H1 (cell line): ENCODE measurements at regions not wholly inside any gene's neighbourhood (a gene's known extent, or its start where the extent isn't known, plus 50 kb on each side); places are given as distances from the start of the nearest gene placed in this dataset.

Experiments used
- CTCF ChIA-PET: fragments of 300-600 bp; sonication (Branson Sonifier 250); formaldehyde crosslinking; loops from one replicate; lab custom pipeline; 2021; ENCODE audit not compliant: partially characterized antibody; lab: Charles Lee
- POLR2A ChIA-PET: fragments of 300-600 bp; sonication (Branson Sonifier 250); formaldehyde crosslinking; loops from one replicate; lab custom pipeline; 2021; ENCODE audit warnings: inconsistent platforms; ENCODE audit not compliant: partially characterized antibody; lab: Charles Lee
- DNase-seq, 2 experiments: peaks; one replicate each; pipeline versions ENCODE4 v3.0.0 to v3.0.0-alpha.2; 2010 to 2022; ENCODE audit warnings: low spot score in 2 of 2, low read depth in 1 of 2, mixed read lengths in 1 of 2
- FAIRE-seq: peaks from 2 replicates; lab custom pipeline; 2011; peaks lifted over from hg19 to GRCh38; lab: Jason Lieb, UNC
- H2AFZ ChIP-seq: 2 replicates; pipeline ENCODE4 v1.8.1; 2012; ENCODE audit warnings: low read length, inconsistent platforms
- H2AK5ac ChIP-seq: 2 replicates; pipeline ENCODE4 v1.6.1; 2013; ENCODE audit warnings: low read depth, low read length
- H2BK120ac ChIP-seq: replicated peaks from 2 replicates; pipeline ENCODE3; 2013; ENCODE audit warnings: low read depth, low read length, inconsistent platforms
- H2BK12ac ChIP-seq: 2 replicates; pipeline ENCODE4 v1.6.1; 2013; ENCODE audit warnings: low read depth, low read length
- H2BK15ac ChIP-seq: 2 replicates; pipeline ENCODE4 v1.6.1; 2013; ENCODE audit warnings: low read length
- H2BK20ac ChIP-seq: 2 replicates; pipeline ENCODE4 v1.6.1; 2013; ENCODE audit warnings: low read length
- H2BK5ac ChIP-seq: 2 replicates; pipeline ENCODE4 v1.6.1; 2013; ENCODE audit warnings: low read depth, low read length
- H3K14ac ChIP-seq: 2 replicates; pipeline ENCODE4 v1.6.1; 2013; ENCODE audit warnings: inconsistent platforms; ENCODE audit not compliant: insufficient read length
- H3K18ac ChIP-seq: 2 replicates; pipeline ENCODE4 v1.6.1; 2013; ENCODE audit warnings: low read length; ENCODE audit errors: extremely low read depth
- H3K23ac ChIP-seq: 2 replicates; pipeline ENCODE4 v1.6.1; 2013; ENCODE audit warnings: inconsistent platforms; ENCODE audit not compliant: insufficient read length
- H3K23me2 ChIP-seq: 2 replicates; pipeline ENCODE4 v1.6.1; 2013; ENCODE audit warnings: low read depth, low read length
- H3K27ac ChIP-seq: 2 replicates; pipeline ENCODE4 v1.6.1; 2011; ENCODE audit warnings: low read depth, low read length, inconsistent platforms
- H3K27me3 ChIP-seq, 4 experiments: replicated peaks in 1 of 4; 1 replicate in 1 of 4; 2 replicates in 3 of 4; pipeline versions ENCODE4 v1.6.1 to v1.8.1; 2011 to 2013; ENCODE audit warnings: low read length in 3 of 4, mild to moderate bottlenecking in 3 of 4, inconsistent platforms in 2 of 4, mixed read lengths in 2 of 4, moderate library complexity in 1 of 4; ENCODE audit not compliant: control insufficient read depth in 3 of 4, insufficient read depth in 3 of 4; ENCODE audit errors: extremely low read depth in 1 of 4
- H3K36me3 ChIP-seq, 4 experiments: 2 replicates each; pipeline versions ENCODE4 v1.6.1 to v1.8.1; 2011 to 2013; ENCODE audit warnings: mild to moderate bottlenecking in 4 of 4, low read length in 3 of 4, moderate library complexity in 2 of 4, control low read depth in 1 of 4, inconsistent platforms in 1 of 4; ENCODE audit not compliant: insufficient read depth in 4 of 4, control insufficient read depth in 2 of 4
- H3K4ac ChIP-seq: replicated peaks from 2 replicates; pipeline ENCODE3; 2013; ENCODE audit warnings: low read length, low read depth, mixed read lengths, inconsistent platforms; ENCODE audit not compliant: insufficient read length
- H3K4me1 ChIP-seq, 4 experiments: replicated peaks in 1 of 4; 1 replicate in 1 of 4; 2 replicates in 3 of 4; pipeline versions ENCODE4 v1.6.1 to v1.8.1; 2011 to 2013; ENCODE audit warnings: low read length in 3 of 4, inconsistent platforms in 2 of 4, mixed read lengths in 1 of 4; ENCODE audit not compliant: insufficient read depth in 4 of 4, control insufficient read depth in 3 of 4
- H3K4me2 ChIP-seq, 2 experiments: 2 replicates each; pipeline versions ENCODE4 v1.6.1 to v1.8.1; 2011 to 2013; ENCODE audit warnings: low read depth in 2 of 2, low read length in 2 of 2, control low read depth in 1 of 2, inconsistent platforms in 1 of 2, mild to moderate bottlenecking in 1 of 2; ENCODE audit not compliant: insufficient read depth in 1 of 2
- H3K4me3 ChIP-seq, 4 experiments: fragments of 200-600, 300-600 bp in 1 of 4; sonication (generic), shearing (Covaris generic), sonication (Bioruptor Twin) in 1 of 4; 2 replicates each; pipeline versions ENCODE4 v1.5.1 to v1.8.1; 2011 to 2016; ENCODE audit warnings: low read length in 4 of 4, low read depth in 3 of 4, control low read depth in 2 of 4, inconsistent platforms in 2 of 4, mild to moderate bottlenecking in 2 of 4, mixed read lengths in 1 of 4, moderate library complexity in 1 of 4; ENCODE audit not compliant: insufficient read depth in 2 of 4; ENCODE audit errors: extremely low read depth in 1 of 4
- H3K56ac ChIP-seq: replicated peaks from 2 replicates; pipeline ENCODE3; 2013; ENCODE audit warnings: low read depth, mild to moderate bottlenecking, mixed read lengths, low read length, inconsistent platforms; ENCODE audit not compliant: insufficient read length
- H3K79me1 ChIP-seq: 2 replicates; pipeline ENCODE4 v1.6.1; 2013; ENCODE audit warnings: low read depth, low read length, control low read depth
- H3K79me2 ChIP-seq, 2 experiments: 2 replicates each; pipeline versions ENCODE4 v1.6.1 to v1.8.1; 2012 to 2013; ENCODE audit warnings: low read length in 2 of 2, mild to moderate bottlenecking in 2 of 2, inconsistent platforms in 1 of 2; ENCODE audit not compliant: insufficient read depth in 2 of 2, control insufficient read depth in 1 of 2
- H3K9ac ChIP-seq, 4 experiments: replicated peaks in 1 of 4; 1 replicate in 1 of 4; 2 replicates in 3 of 4; pipeline versions ENCODE4 v1.6.1 to v1.8.1; 2011 to 2013; ENCODE audit warnings: low read depth in 3 of 4, low read length in 3 of 4, control low read depth in 2 of 4, mild to moderate bottlenecking in 2 of 4, moderate library complexity in 2 of 4, inconsistent platforms in 1 of 4; ENCODE audit errors: extremely low read depth in 1 of 4
- H3K9me3 ChIP-seq, 2 experiments: 2 replicates each; pipeline versions ENCODE4 v1.6.1 to v1.8.1; 2012 to 2013; ENCODE audit warnings: mild to moderate bottlenecking in 2 of 2, moderate library complexity in 2 of 2, control low read depth in 1 of 2, inconsistent platforms in 1 of 2, low read depth in 1 of 2, low read length in 1 of 2, mixed read lengths in 1 of 2; ENCODE audit not compliant: insufficient read depth in 2 of 2
- H4K20me1 ChIP-seq, 2 experiments: replicated peaks in 1 of 2; 2 replicates each; pipeline versions ENCODE3 to v1.8.1; 2011 to 2013; ENCODE audit warnings: inconsistent platforms in 2 of 2, low read length in 2 of 2, mild to moderate bottlenecking in 1 of 2; ENCODE audit not compliant: insufficient read depth in 2 of 2, control insufficient read depth in 1 of 2
- H4K5ac ChIP-seq: 2 replicates; pipeline ENCODE4 v1.6.1; 2013; ENCODE audit warnings: low read length, low read depth, mixed read lengths, inconsistent platforms; ENCODE audit not compliant: insufficient read length
- H4K8ac ChIP-seq: 2 replicates; pipeline ENCODE4 v1.8.0; 2013; ENCODE audit warnings: mild to moderate bottlenecking, moderate library complexity, low read length, inconsistent platforms; ENCODE audit not compliant: insufficient read depth; ENCODE audit errors: extremely low read depth
- H4K91ac ChIP-seq: replicated peaks from 2 replicates; pipeline ENCODE3; 2013; ENCODE audit warnings: low read length, mixed read lengths, inconsistent platforms; ENCODE audit not compliant: insufficient read length
- CBX5 ChIP-seq: fragments of 300-800, 300-1000 bp; sonication (generic); IDR thresholded peaks from 2 replicates; pipeline ENCODE4 v1.7.1; 2016; ENCODE audit warnings: antibody characterized with exemption, low read length, low read depth
- JUND ChIP-seq: IDR thresholded peaks from 2 replicates; pipeline ENCODE4 v1.6.1; 2011; ENCODE audit warnings: mild to moderate bottlenecking, improper control_type of control experiment, low read length
- KDM4A ChIP-seq: IDR thresholded peaks from one replicate; pipeline ENCODE4 v1.7.1; 2012; ENCODE audit warnings: low read depth, mild to moderate bottlenecking, moderate library complexity, low read length, inconsistent platforms; ENCODE audit not compliant: severe bottlenecking
- SP2 ChIP-seq: IDR thresholded peaks from 2 replicates; pipeline ENCODE4 v1.6.1; 2012; ENCODE audit warnings: mild to moderate bottlenecking, low read length, inconsistent platforms
- WGBS, 2 experiments: shearing (Covaris generic) in 1 of 2; methylation state at CpG; one replicate each; pipeline versions ENCODE4 v1.1.6 to v1.1.7; 2013 to 2015; ENCODE audit warnings: low lambda C conversion rate in 2 of 2, mixed read lengths in 2 of 2, inconsistent platforms in 1 of 2, low coverage in 1 of 2, missing lambda C conversion rate in 1 of 2; ENCODE audit not compliant: insufficient replicate concordance in 2 of 2, insufficient coverage in 1 of 2, insufficient read length in 1 of 2; ENCODE audit errors: extremely low coverage in 1 of 2, missing lambda C conversion rate in 1 of 2; 5-methylcytosine and 5-hydroxymethylcytosine counted together

- FAIRE-seq, result no peak
- ChIA-PET CTCF (interaction anchor here (0.7 to 1.2 kb wide), 3 partner anchors 11 to 340 kb away, joined by 3 to 4 read pairs (median 3); no protein-coding TSS in a partner anchor), POLR2A (no interaction called here)
Observed at GRCh38 chr6:890995-891394, 198.1 kb upstream of the EXOC2 start.

More at GRCh38 chr6:890995-891394, 198.1 kb upstream of the EXOC2 start:
- Histone ChIP-seq H3K27me3 (no peaks in the 10 kb centered on the region), H3K9me3 (no peaks in the 10 kb centered on the region), H4K8ac (no peak overlapping the region; the same call in 1 of the 2 replicates), H3K27ac (no peak overlapping the region), H4K5ac (no peak overlapping the region), H3K4me2 (no peak overlapping the region), H3K4me1 (no peaks in the 10 kb centered on the region), H2AFZ (no peak overlapping the region), H4K20me1 (no peaks in the 10 kb centered on the region), H3K23me2 (no peaks in the 10 kb centered on the region), H3K14ac (no peak overlapping the region), H2BK20ac (no peak overlapping the region), H3K18ac (no peak overlapping the region), H3K36me3 (no peaks in the 10 kb centered on the region), H3K79me2 (no peaks in the 10 kb centered on the region), H2BK15ac (no peak overlapping the region), H3K56ac (no peak overlapping the region), H3K4ac (no peak overlapping the region), H2BK120ac (no peak overlapping the region), H3K23ac (no peak overlapping the region), H2AK5ac (no peak overlapping the region), H3K9ac (no peak overlapping the region), H3K4me3 (no peak overlapping the region), H2BK12ac (no peak overlapping the region), H4K91ac (no peak overlapping the region), H3K79me1 (no peaks in the 10 kb centered on the region), H2BK5ac (no peak overlapping the region)
- no peak for DNase-seq
- 88% methylated on average over 6 of the region's 6 CpGs; no CpG with 5 or more reads in 1 of the 2 experiments for WGBS, 2 experiments
- no peak for TF ChIP-seq SP2
- no peak for TF ChIP-seq CBX5
- TF ChIP-seq JUND, result no peak
- TF ChIP-seq KDM4A, result no peak
